ENCODE measurements at regions not wholly inside any gene's neighbourhood (a gene's known extent, or its start where the extent isn't known, plus 50 kb on each side); places are given as distances from the start of the nearest gene placed in this dataset.

DNA sequence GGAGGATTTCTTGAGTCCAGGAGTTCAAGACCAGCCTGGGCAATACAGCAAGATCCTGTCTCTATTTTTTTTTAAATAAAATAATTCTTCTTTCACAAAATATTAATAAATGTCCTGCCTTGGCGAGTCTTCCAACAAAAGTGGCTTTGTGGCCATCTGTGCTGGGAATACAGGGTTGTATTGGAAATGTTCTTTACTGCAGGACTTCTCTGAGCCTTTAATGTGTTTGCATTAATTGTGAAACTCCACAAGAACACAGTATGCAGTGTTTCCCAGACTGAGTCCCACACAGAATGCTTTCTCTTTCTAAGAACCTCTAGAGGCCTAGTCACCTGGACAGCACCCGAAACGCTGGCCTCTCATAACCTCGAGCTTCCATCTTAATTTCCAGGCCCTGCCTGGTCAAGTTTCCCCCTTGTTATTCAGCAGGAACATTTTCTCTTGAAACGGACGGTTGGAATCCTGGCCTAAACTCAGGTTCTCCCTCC, 85.4 kb upstream of the ARRDC4 start:
- DNase-seq (ENCODE audit: low read depth, low spot score): no peak

GRCh38 chr15:97875513-97876280, 84.8 kb upstream of the ARRDC4 start:
- no peak for DNase-seq (ENCODE audit: low read depth, low spot score)

DNA sequence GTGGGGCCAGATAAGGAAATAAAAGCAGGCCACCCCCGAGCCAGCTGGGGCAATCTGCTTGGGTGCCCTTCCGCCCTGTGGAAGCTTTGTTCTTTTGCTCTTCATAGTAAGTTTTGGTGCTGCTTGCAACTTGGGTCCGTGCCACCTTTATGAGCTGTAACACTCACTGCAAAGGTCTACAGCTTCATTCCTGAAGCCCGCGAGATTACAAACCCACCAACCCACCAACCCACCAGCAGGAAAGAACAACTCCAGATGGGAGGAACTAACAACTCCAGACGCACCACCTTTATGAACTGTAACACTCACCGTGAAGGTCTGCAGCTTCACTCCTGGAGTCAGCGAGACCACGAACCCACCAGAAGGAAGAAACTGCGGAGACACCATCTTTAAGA, 84.2 kb upstream of the ARRDC4 start:
- no peak for DNase-seq (ENCODE audit: low read depth, low spot score)

GRCh38 chr15:97881346-97881965, 79.0 kb upstream of the ARRDC4 start:
- no peak for DNase-seq (ENCODE audit: low read depth, low spot score)

DNA sequence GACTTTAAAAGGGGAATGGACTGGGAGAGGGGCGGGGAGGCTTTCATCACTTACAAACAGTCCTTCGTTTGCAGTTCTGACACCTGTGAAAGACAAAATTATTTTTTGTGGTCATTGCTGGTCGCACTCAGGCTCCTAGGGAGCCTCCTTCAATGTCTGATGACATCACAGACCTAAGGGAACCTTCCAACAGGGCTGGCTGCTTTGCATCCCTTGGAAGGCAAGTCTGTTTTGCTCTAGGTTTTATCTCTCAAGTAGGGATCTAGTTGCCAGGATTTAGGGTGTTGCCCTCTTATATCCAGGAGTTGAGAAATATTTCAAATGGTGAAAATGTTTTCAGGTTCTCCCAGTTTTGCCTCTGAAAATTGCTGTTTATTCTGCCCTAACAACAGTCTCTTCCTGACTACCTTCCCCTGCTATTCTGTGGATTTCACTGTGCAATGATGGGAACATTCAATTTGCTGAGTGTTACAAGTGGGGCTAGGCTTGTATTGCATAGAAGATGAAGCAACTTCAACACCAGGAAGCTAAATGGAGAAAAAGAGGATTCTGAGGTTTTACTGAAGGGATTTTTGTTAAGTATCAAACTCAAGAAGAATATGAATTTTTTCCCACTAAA, 75.9 kb upstream of the ARRDC4 start:
- DNase-seq (ENCODE audit: low read depth, low spot score): no peak

DNA sequence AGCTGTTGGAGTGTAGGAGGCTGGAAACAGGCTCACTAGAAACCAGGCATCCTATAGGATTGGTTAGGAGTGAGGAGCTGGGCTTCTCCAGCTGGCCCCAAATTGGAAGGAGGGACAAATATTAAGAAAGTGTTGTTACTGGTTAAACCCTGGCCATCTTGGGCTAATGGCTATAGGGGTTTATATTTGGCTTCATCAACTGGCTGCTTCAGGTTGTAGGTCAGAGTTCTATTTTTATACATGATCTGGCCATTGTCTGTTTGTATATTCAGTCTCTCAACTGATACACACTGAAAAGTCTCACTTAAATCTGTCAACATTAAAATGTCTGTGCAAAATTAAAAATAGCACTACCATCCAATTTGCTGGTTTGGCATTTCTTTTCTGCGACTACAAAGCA, 70.2 kb upstream of the ARRDC4 start:
- no peak for DNase-seq (ENCODE audit: low read depth, low spot score)

- DNase-seq (ENCODE audit: low read depth, low spot score): no peak
Measured at GRCh38 chr15:97892167-97892938, 68.2 kb upstream of the ARRDC4 start.

GRCh38 chr15:97893967-97894366, 66.5 kb upstream of the ARRDC4 start:
- no peak for DNase-seq (ENCODE audit: low read depth, low spot score)

- DNase-seq (ENCODE audit: low read depth, low spot score): no peak
Measured at GRCh38 chr15:97899981-97900380, 60.5 kb upstream of the ARRDC4 start.

- peak; percentile 12 for DNase-seq (ENCODE audit: low read depth, low spot score)
Measured at GRCh38 chr15:97902140-97902780, 58.2 kb upstream of the ARRDC4 start.

DNA sequence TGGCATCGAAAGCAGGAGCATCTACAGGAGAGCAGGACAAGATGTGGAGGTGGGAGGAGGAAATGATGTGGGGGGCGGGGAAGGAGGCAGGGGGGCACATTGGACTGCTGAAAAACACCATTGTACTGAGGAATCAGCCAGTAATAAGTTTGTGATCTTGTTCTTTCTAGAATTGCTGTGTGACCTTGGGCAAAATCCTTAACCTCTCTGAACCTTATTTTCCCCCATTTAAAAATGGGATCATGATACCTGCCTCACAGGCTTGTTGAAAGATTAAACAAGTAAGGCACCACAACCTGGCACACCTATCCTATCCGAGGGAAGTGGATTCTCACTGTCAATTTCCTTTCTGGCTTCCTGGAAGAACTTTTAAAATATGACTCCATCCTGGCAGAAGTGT, 56.9 kb upstream of the ARRDC4 start:
- DNase-seq (ENCODE audit: low read depth, low spot score): no peak

DNA sequence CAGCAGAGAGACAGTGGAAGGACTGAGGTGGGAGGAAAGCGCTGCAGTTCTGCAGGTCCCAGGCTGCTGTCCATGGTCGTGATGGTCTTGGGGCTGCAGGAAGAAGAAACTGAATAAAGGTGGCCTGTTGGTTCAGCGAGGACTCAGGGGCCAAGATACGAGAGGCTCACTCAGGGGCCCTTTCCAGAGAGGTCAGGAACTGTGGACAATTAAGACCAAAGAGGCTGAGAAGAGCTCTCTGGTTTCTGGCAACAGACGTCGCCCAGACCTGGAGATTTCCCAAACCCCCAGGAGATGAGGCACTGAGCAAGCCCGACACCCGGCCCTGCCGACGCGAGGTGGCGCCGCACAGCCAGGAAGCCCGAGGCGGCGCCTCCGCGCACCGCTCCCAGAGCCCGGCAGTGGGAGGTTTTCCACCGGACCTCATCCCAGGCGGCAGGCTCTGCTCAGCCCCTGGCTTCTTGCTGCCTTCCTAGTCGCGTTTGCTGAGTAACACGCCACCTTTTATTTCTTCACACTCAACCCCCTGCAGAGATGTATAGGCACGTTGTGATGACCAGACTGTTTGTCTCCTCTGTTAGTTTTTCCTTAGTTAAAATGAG, 56.4 kb upstream of the ARRDC4 start:
- peak; percentile 93 for DNase-seq (ENCODE audit: low read depth, low spot score)

GRCh38 chr15:97909291-97909891, 51.1 kb upstream of the ARRDC4 start:
- peak; percentile 86 for DNase-seq (ENCODE audit: low read depth, low spot score)
